Urinary bladder (tissue), 3 donors: ENCODE measurements at regions not wholly inside any gene's neighbourhood (a gene's known extent, or its start where the extent isn't known, plus 50 kb on each side); places are given as distances from the start of the nearest gene placed in this dataset.
"Not testable (repeated sequence)": the region's sequence is repeated elsewhere in the genome, so short reads cannot be mapped to it uniquely, and the experiment has no call there.

ENCODE experiments used
- DNase-seq: peaks from one replicate; pipeline ENCODE4 v3.0.0-alpha.2; 2015; ENCODE audit errors: extremely low spot score
- H3K27ac ChIP-seq: one replicate; pipeline ENCODE4 v1.5.1; 2013; ENCODE audit warnings: low read depth, mild to moderate bottlenecking, moderate library complexity
- H3K36me3 ChIP-seq: one replicate; pipeline ENCODE4 v1.6.1; 2013; ENCODE audit warnings: mild to moderate bottlenecking, moderate library complexity; ENCODE audit not compliant: insufficient read depth
- H3K4me1 ChIP-seq: one replicate; pipeline ENCODE4 v1.6.1; 2013; ENCODE audit warnings: mild to moderate bottlenecking, moderate library complexity; ENCODE audit not compliant: insufficient read depth
- H3K4me3 ChIP-seq: one replicate; pipeline ENCODE4 v1.5.1; 2013; ENCODE audit warnings: low read depth, low read length
- WGBS: extraction: QIAGEN DNeasy Blood & Tissue Kit; methylation state at CpG from one replicate; pipeline ENCODE4 v1.1.7; 2013; 5-methylcytosine and 5-hydroxymethylcytosine counted together
- donor health status: healthy with polysubstance abuse.
- donor health status: healthy.

DNA sequence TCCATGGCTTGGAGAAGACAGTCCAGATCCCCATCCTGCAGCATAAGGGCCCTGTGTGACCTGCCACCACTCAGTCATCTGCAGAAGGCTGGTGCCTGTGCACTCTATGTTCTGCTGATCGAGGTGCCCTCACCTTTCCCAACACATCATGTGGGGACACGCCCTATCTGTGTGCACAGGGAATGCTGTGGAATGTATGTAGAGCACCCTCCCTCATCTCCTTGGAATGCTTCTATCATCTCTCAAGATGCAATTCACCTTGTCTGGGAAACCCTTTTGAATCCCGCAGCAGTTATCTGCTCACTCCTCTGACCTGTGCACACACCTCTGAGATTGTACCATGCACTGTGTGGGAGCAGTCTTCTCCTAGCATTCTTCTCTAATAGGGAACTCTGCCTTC is 207.2 kb upstream of the SSTR4 start:
- Histone ChIP-seq H3K36me3 (no peaks in the 10 kb centered on the region), H3K4me1 (no peaks in the 10 kb centered on the region), H3K27ac (no peak overlapping the region), H3K4me3 (no peak overlapping the region)
- WGBS, result 90% methylated on average over 3 of the region's 3 CpGs
- no peak for DNase-seq

DNA sequence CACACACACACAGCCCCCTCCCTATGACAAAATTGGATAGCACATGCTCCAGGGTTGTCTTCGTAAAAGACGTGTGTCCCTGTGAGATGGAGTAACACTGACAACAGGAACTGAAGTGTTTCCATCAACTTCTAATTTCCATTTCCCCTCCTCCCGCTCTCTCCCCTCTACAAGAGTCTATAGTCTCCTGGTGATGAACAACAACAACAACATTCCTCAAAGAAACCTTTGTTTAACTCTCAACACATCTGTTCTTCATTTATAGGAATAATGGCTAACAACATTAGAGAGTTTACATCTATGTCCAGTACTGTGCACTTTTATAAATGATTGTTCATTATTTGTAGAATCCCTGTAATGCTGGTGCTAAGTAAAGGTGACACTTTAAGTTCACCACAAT is 205.8 kb upstream of the SSTR4 start:
- no peak for DNase-seq

DNA sequence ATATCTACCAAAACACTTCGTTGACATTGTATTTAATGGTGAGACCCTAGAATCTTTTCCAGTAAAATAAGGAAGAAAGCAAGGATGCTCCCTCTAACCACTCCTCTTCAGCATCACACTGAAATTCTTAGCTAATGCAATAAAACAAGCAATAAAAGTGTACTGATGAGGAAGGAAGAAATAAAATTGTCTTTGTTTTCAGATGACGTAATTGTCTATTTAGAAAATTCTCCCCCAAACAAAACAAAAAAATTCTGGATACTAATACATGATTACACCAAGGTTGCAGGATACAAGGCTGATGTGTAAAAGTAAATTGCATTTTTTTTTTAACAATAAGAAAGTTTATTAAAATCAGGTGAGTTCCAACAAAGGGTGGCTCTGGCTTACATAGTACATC is 205.0 kb upstream of the SSTR4 start:
- WGBS, result 58% methylated on average over 2 of the region's 2 CpGs
- Histone ChIP-seq H3K4me1 (no peaks in the 10 kb centered on the region), H3K36me3 (no peaks in the 10 kb centered on the region), H3K27ac (no peak overlapping the region), H3K4me3 (no peak overlapping the region)
- no peak for DNase-seq

More for the DNA sequence above, 205.8 kb upstream of the SSTR4 start:
- Histone ChIP-seq H3K4me3 (no peak overlapping the region), H3K27ac (no peak overlapping the region), H3K36me3 (no peaks in the 10 kb centered on the region), H3K4me1 (no peaks in the 10 kb centered on the region)
- 76% methylated on average over 3 of the region's 3 CpGs for WGBS

DNA sequence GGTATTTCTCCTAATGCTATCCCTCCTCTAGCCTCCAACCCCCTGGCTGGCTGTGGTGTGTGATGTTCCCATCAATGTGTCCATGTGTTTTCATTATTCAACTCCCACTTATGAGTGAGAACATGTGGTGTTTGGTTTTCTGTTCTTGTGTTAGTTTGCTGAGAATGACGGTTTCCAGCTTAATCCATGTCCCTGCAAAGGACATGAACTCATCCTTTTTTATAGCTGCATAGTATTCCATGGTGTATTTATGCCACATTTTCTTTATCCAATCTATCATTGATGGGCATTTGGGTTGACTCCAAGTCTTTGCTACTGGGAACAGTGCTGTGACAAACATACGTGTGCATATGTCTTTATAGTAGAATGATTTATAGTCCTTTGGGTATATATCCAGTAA is 204.4 kb upstream of the SSTR4 start:
- not testable (repeated sequence) for DNase-seq, H3K4me3 ChIP-seq, H3K27ac ChIP-seq, H3K4me1 ChIP-seq, H3K36me3 ChIP-seq
- WGBS, result 57% methylated on average over 2 of the region's 2 CpGs

DNA sequence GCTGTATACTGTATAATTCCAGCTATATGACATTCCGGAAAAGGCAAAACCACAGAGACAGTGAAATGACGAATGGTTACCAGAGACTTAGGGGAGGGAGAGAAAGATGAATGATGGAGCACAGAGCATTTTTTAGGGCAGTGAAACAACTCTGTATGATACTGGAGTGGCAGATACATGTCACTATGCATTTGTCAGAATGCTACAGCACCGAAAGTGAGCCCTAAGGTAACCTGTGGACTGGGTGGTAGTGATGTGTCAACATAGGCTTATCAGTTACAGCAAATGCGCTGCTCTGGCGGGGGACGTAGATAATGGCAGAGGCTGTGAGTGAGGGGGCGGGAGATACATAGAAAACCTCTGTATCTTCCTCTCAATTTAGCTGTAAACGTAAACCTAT is 201.3 kb upstream of the SSTR4 start:
- no peak for DNase-seq
- 76% methylated on average over 8 of the region's 8 CpGs for WGBS
- H3K4me3 ChIP-seq, result no peak overlapping the region
- no peaks in the 10 kb centered on the region for H3K36me3 ChIP-seq
- no peak overlapping the region for H3K27ac ChIP-seq
- H3K4me1 ChIP-seq, result no peaks in the 10 kb centered on the region

DNA sequence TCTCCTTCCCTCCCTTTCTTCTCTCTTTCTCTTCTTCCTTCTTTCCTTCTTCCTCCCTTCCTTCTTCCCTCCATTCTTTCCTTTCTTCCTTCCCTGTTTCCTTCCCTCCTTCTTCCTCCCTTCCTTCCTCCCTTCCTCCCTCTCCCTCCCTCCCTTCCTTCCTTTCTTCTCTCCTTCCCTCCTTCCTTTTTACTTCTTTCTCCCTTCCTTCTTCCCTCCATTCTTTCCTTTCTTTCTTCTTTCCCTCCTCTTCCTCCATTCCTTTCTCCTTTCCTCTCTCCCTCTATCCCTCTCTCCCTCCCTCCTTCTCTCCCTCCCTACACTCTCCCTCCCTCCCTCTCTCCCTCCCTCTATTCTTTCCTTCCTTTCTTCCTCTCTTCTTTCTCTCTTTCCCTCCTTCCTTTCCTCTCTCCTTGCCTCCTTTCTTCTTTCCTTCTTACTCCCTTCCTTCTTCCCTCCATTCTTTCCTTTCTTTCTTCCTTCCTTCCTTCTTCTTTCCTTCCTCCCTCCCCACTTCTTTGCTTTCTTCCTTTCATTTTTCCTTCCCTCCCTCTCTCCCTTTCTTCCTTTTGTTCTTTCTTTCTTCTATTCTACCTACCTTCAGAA is 200.4 kb upstream of the SSTR4 start:
- DNase-seq, result no peak
- Histone ChIP-seq H3K4me1 (no peaks in the 10 kb centered on the region), H3K4me3 (no peak overlapping the region), H3K36me3 (no peaks in the 10 kb centered on the region), H3K27ac (no peak overlapping the region)

DNA sequence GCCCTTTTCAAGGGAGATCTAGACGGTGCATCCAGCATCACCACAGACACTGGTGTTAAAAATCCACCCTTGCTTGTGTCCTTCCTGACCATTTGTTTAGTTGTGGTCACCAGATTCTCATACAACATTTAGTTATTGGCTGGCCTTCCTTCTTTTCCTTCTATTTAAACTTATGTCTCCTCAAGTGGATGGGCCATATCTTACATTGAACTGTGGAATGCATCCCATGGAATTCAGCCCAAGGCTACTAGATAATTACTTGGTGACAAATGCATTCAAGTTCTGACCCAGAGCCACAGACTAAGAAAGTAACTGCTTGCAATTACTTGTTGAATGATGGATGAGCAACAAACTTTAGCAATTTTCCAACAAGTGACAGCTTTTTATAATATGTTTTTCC is 198.9 kb upstream of the SSTR4 start:
- Histone ChIP-seq H3K4me3 (no peak overlapping the region), H3K27ac (no peak overlapping the region), H3K4me1 (no peaks in the 10 kb centered on the region), H3K36me3 (no peaks in the 10 kb centered on the region)
- 69% methylated on average over 1 of the region's 1 CpG for WGBS
- no peak for DNase-seq

DNA sequence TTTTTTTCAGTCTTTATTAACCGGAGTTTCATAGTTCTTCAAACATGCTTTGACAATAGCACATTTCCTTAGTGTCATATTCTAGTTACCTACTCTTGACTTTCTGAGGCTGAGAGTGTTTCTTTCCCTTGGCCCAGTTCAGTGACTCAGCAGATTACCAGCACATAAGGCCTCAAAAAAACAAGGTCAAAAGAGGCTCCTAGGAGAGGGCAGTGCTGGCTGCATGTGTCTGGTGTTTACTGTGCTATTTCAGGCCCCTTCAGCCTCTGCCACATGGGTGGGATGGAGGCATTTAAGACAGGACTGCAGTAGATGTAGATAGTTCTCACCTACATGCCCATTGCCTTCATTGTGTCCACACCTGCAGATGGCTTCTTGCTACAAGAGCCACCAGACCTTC is 198.2 kb upstream of the SSTR4 start:
- WGBS, result 67% methylated on average over 1 of the region's 1 CpG

DNA sequence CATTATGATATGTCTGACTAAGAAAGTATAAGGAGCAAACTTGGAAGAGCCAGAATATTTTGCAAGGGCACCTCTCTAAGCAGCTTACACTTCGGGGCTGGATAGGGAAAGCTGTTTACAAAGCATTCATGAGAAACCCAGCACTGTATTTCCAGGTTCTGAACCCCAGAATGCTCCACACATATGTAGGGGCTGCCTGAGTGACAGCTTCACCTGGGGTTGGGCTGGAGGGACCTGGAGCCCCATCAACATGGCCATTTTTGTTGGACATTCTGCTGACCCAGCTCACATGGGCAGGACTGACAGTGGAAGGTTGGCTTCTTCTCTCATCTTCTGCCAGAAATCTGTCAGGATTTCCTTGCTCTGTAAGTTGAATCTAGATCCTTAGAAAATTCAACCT is 197.1 kb upstream of the SSTR4 start:
- H3K4me3 ChIP-seq, result no peak overlapping the region
- H3K36me3 ChIP-seq, result no peaks in the 10 kb centered on the region
- H3K27ac ChIP-seq, result no peak overlapping the region
- DNase-seq, result no peak
- H3K4me1 ChIP-seq, result no peaks in the 10 kb centered on the region
- 63% methylated on average over 1 of the region's 1 CpG for WGBS

More for the DNA sequence above, 198.2 kb upstream of the SSTR4 start:
- H3K27ac ChIP-seq, result no peak overlapping the region
- no peaks in the 10 kb centered on the region for H3K36me3 ChIP-seq
- no peaks in the 10 kb centered on the region for H3K4me1 ChIP-seq
- H3K4me3 ChIP-seq, result no peak overlapping the region
- no peak for DNase-seq

DNA sequence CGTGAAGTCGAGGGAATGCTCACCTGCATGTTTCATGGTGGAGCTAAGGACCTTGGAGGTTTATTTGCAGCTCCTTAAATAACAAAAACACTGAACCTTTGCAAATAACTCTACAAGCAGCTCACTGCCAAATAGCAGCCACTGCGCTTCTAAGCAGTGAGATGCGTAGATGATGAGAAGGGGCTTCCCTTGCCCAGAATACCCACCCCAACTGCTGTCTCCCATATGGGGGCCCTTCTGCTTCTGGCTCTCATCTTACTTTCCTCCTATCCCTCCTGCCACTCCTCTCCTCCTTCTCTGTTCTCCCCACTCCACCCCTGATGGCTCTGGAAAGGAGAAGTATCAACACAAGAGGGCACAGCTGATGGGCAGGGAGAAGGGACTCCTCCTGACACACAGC is 193.3 kb upstream of the SSTR4 start:
- Histone ChIP-seq H3K27ac (no peak overlapping the region), H3K4me1 (no peaks in the 10 kb centered on the region), H3K36me3 (no peaks in the 10 kb centered on the region), H3K4me3 (no peak overlapping the region)
- no peak for DNase-seq
- WGBS, result 93% methylated on average over 4 of the region's 4 CpGs

DNA sequence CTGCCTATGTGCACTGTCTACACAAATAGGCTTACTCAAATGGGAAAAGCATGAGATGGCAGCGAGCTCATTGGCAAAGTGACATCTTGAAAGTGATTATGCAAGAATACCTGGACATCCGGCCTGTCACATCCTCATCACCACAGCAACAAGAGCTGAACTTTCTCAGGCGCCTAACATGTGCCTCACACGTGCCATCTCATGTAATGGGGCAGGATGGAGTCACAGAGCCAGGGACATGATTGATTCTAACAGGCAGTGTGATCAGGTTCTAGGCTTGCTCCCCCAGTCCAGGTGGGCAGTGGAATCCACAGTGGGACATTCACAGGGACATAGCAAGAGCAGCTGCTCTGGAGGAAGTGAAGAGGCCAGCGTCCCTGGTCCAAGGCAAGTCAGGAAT is 192.3 kb upstream of the SSTR4 start:
- Histone ChIP-seq H3K4me1 (no peaks in the 10 kb centered on the region), H3K36me3 (no peaks in the 10 kb centered on the region), H3K27ac (no peak overlapping the region), H3K4me3 (no peak overlapping the region)
- 93% methylated on average over 5 of the region's 5 CpGs for WGBS
- no peak for DNase-seq

DNA sequence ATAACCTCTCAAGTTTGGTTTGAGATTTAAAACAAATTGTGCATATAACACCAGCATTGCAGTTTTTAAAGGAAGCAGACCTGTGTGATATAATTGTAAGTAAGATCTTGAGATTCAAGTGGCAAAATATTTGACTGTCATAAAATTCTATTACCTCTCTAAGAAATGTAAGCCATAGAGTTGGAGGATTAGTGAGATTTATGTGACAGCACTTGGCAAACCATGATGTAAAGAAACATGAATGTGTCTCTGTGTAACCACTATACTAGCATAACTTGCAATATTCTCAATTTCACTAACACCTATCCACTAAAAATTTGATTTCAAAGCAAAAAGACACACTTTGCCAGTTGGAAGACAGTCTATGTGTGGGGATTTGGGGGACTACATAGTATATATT is 190.2 kb upstream of the SSTR4 start:
- Histone ChIP-seq H3K27ac (no peak overlapping the region), H3K36me3 (no peaks in the 10 kb centered on the region), H3K4me3 (no peak overlapping the region), H3K4me1 (no peaks in the 10 kb centered on the region)
- DNase-seq, result no peak

DNA sequence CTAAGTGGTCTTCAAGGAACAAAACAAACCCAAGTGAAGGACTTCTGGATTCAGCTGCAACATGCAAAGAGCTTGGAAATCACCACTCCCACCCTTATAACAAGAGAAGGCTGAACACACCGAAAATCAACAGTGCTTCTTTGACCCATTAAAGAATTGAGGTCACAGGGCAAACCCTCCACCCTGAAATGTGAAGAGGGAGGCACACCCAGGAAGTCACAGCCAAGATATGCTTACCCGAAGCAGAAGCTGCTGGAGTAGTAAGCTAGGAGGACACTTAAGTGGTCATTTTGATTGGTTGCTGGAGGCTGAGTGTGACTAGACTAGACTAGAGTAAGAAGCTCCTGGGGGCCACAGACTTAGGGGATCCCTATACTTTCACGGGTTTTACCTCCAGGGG is 188.2 kb upstream of the SSTR4 start:
- H3K36me3 ChIP-seq, result no peaks in the 10 kb centered on the region
- no peak for DNase-seq
- no peak overlapping the region for H3K27ac ChIP-seq
- no peak overlapping the region for H3K4me3 ChIP-seq
- H3K4me1 ChIP-seq, result no peaks in the 10 kb centered on the region
- WGBS, result 57% methylated on average over 3 of the region's 3 CpGs

DNA sequence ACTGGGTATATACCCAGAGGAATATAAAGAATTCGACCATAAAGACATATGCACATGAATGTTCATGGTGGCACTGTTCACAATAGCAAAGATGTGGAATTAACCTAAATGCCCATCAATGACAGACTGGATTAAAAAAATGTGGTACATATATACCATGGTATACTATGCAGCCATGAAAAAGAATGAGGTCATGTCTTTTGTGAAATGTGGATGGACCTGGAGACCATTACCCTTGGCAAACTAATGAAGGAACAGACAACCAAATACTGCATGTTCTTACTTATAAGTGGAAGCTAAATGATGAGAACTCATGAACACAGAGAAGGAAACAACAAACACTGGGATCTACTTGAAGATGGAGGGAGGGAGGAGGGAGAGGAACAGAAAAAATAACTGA is 186.7 kb upstream of the SSTR4 start:
- Histone ChIP-seq H3K4me1 (no peaks in the 10 kb centered on the region), H3K4me3 (no peak overlapping the region), H3K27ac (no peak overlapping the region), H3K36me3 (no peaks in the 10 kb centered on the region)
- WGBS, result 88% methylated on average over 1 of the region's 1 CpG
- DNase-seq, result no peak

DNA sequence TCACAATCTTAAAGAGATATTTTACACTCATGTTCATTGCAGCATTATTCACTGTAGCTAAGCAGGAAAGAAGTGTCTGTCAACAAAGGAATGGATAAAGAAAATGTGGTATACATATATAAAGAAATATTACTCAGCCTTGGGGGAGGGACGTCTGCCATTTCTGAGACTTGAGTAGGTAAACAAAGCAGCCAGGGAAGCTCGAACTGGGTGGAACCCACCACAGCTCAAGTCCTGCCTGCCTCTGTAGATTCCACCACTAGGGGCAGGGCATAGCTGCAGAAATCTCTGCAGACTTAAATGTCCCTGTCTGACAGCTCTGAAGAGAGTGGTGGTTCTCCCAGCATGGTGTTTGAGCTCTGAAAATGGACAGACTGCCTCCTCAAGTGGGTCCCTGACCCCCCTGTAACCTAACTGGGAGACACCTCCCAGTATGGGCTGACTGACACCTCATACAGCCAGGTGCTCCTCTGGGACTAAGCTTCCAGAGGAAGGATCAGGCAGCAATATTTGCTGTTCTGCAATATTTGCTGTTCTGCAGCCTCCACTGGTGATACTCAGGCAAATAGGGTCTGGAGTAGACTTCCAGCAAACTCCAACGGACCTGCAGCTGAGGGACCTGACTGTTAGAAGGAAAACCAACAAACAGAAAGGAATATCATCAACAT is 183.3 kb upstream of the SSTR4 start:
- WGBS, result 20% methylated on average over 3 of the region's 3 CpGs
- H3K4me1 ChIP-seq, H3K36me3 ChIP-seq, H3K4me3 ChIP-seq, H3K27ac ChIP-seq, DNase-seq: not testable (repeated sequence)
